ENCODE measurements at regions not wholly inside any gene's neighbourhood (a gene's known extent, or its start where the extent isn't known, plus 50 kb on each side); places are given as distances from the start of the nearest gene placed in this dataset.
"Not testable (repeated sequence)": the region's sequence is repeated elsewhere in the genome, so short reads cannot be mapped to it uniquely, and the experiment has no call there.

DNA sequence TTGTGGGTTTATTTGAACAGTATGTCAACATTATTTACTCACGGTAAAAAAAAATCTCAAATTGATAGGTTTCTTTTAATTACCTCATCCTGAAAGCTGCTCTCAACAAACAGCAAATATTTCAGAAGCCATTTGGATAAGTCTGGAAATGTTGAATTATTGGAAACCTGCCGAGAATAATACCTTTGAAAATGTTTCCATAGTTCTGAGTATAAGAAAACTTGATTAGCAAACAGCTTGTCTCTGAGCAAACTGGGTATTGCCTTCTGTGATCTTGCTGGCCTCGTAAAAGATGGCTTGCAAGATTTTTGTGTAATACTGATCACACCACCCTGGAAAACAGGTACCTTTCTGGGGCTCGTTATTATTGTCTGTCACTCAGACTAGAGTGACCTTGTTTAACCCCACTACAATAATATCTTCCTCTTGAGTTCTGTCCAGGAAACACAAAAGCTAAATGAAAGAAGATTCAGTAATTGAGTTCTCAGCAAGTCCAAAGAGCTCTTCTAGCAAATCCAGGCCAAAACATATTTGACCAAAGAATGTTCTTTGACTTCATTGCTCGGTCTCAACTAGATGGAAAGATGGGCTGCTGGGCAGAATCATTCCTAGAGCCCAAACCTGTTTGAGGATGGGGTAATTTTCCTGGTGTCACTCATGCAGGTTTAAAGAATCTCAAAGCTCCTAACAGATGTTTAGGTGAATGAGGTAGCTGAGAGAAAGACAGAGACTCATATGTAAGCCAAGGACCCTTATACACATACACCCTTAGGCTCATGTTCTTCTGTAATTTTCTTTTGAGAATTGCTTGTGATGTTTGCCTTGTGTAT is 255.6 kb upstream of the JADE1 start:
- DNase-seq: no peak
- intact Hi-C loops (cut with DNase I): no loop called here

- no peak for DNase-seq
- intact Hi-C loops (cut with DNase I): no loop called here
Measured at GRCh38 chr4:128552586-128552907, 257.0 kb upstream of the JADE1 start.

DNA sequence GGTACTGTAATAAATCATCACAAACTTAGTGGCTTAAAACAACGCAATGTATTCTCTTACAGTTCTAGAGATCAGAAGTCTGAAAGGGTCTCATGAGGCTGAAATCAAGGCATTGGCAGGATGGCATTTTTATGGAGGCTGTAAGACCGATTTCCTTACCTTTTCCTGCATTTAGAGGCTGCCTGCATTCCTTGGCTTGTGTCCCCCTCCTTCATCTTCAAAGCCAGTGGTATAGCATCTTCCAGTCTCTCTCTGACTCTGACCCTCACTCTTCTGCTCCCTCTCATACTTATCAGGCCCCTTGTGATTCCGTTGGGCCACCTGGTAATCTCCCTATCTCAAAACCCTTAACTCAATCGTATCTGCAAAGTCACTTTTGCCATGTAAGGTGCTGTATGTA is 258.2 kb upstream of the JADE1 start:
- no peak for DNase-seq
- intact Hi-C loops (cut with DNase I): no loop called here

DNA sequence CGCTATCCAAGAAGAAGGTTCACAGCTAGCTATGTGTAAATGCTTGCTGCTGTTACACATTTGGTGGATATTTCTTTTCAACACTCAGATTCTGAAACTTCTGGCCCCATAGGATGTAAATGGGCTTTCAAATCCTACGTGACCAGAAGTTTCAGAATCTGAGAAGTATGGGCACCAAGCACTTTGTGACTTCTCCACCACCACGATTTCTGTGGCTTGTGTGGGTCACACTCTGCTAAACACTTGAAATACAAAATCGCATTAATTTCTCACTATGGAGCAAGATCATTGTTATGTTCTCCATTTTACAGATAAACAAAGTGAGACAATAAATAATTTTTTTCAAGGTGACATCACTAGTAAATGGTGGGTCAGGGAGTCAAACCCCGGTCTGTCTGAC is 259.4 kb upstream of the JADE1 start:
- no peak for DNase-seq
- intact Hi-C loops (cut with DNase I): no loop called here

- intact Hi-C loops (cut with DNase I): no loop called here
- DNase-seq: no peak
Measured at GRCh38 chr4:128549636-128550035, 259.9 kb upstream of the JADE1 start.

DNA sequence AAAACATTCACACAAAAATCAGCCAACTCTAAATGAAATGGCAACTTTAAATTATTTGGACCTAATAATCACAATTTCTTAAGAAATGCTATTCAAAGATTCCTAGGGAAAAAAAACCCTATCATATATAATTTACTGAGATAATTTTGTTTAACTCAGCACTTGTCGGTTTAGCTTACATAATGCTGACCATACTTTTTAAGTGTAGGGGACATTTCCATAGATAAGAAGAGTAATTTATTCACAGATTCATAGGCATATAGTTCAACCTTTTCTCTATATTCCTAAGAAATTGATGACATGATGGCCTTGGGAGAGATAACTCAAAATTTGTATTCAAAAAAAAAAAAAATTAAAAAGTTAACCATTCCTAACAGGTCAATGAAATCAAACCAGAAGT is 260.8 kb upstream of the PGRMC2 start:
- no peak for DNase-seq
- intact Hi-C loops (cut with DNase I): no loop called here

GRCh38 chr4:128544272-128544671 is 256.7 kb upstream of the PGRMC2 start:
- DNase-seq: no peak
- intact Hi-C loops (cut with DNase I): no loop called here

DNA sequence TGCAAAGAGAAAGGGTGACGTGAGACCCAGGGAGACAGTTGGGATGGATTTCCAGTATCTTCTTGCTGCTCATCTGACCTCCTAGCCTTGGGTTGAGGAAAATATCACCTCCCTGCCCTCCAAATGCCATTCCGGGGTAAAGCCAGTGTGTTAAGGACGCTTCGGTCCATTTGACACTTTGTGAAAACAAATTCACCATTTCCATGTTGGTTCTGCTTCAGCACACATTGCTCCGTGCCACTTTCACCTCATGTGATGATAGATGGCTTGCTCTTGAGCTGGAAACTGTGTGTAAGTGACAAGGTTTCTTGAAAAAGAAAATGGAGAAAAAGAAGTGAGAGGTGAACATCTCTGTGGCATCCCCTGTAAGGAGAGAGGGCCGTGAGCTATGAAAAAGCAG is 256.1 kb upstream of the PGRMC2 start:
- intact Hi-C loops (cut with DNase I): no loop called here
- no peak for DNase-seq

GRCh38 chr4:128542047-128542446 is 254.4 kb upstream of the PGRMC2 start:
- no peak for DNase-seq
- intact Hi-C loops (cut with DNase I): no loop called here

DNA sequence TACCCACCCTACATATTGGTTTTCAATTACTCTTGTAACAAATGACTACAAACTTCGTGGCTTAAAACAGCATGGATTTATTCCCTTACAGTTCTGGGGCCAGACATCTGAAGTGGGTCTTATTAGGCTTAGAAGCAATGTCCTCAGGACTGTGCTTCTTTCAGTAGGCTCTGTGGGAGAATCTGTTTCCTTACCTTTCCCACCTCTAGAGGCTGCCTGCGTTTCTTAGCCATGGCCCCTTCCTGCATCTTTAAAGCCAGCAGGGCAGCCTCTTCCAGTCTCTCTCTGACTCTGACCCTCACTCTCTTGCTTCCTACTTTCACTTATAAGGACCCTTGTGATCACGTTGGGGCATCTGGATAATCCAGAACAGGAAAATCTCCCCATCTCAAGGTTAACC is 252.5 kb upstream of the PGRMC2 start:
- intact Hi-C loops (cut with DNase I): no loop called here

DNA sequence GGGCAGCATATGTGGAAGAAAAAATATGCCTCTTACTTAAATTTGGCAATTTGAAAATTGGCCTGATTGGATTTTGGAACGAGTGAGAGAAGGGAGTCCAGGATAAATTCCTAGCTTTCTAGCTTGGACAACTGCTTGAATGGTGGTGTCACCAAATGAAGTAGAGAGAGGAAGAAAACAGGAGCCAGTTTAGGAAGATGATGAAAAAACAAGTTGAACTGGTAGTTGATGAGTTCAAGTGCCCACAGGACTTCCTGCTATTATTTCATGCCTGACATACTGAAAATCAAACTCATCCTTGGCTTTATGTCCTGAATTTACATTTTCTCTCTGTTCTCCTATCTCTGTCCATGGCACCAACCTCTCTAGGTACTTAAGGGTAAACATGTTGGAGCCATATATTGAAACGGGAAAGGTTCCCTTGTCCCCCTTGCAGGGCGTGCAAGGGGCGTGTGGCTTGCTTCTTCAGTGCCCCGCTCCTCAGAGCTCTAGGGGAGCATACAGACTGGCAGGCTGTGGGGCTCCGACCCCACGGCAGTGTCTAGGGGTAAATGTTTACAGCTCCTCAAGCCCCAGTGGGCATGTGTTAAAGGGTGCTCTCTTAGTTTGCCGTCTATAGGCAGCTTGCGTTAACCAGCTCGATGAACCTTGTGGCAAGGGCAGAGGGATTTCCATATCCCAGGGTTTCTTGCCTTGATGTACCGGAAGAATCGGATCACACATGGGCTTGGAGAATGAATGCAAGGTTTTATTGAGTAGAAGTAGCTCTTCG is 250.7 kb upstream of the PGRMC2 start:
- DNase-seq: no peak
- intact Hi-C loops (cut with DNase I): no loop called here

More for the DNA sequence above, 252.5 kb upstream of the PGRMC2 start:
- no peak for DNase-seq

- DNase-seq: no peak
- intact Hi-C loops (cut with DNase I): no loop called here
Measured at GRCh38 chr4:128536746-128537145, 249.1 kb upstream of the PGRMC2 start.

- intact Hi-C loops (cut with DNase I); DNase-seq: not testable (repeated sequence)
Measured at GRCh38 chr4:128535510-128535909, 247.9 kb upstream of the PGRMC2 start.

DNA sequence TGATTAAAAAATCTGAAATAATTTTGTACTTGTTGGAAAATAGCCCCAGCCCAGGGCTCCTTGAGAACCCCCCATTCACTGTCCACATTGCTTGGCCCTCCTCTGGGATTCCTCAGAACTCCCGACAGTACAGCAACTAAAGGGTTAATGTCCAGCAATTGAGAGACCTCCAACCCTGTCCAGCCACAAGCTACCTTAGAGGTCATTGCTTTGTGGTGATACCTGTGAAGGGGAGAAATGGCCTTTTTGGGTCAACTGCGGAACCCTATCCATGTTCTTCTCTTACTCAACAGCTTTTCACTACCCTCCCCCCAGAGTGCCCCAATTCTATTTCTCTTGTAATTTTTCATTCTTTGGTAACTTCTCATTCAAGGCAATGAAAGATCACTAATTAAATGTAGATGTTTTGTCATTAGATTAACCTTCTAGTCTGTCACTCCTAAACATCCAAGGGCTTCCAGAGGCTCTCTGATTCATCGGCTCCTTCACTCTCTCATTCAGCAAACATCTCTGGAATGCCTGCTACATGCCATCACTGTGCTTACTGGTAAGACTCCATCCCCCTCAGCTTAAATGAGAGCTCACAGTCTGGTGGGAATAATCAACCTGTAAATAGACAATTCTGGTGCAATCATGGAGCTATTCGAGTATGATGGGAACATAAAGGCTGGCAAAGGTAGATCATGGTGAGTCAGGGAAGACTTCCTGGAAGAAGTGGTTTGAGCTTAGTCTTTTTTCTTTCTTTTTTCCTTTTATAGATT is 241.4 kb upstream of the PGRMC2 start:
- intact Hi-C loops (cut with DNase I): no loop called here
- no peak for DNase-seq

DNA sequence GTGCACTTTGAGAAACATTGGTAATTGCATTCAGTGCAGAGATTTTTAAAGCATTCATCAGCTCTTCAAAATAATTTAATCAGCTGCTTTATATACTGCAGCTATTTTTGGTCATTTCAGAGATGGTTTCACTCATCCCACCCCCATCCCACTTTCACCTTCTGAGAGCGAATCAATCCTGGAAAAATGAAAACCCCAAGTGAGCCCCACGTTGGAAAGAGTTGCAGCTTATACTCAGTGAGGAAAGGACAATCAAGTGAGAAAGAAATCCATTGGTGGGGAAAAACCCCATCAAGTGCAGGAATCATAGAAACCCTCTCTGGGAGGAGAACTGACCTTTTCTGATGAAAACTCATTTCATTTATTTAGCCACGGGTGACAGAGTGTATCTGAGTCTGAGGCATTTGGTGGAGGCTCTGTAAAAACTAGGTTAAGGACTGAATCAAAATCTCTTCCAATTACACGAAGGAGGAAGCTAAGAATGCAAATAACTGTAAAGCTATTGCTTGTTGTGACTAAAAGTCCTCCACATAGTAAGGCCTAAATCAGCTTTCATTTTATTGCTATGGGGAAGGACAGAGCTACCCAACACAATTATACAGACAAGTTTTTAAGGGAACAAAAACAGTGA is 240.4 kb upstream of the PGRMC2 start:
- intact Hi-C loops (cut with DNase I): no loop called here
- no peak for DNase-seq

GRCh38 chr4:128527351-128527750 is 239.7 kb upstream of the PGRMC2 start:
- DNase-seq: no peak
- intact Hi-C loops (cut with DNase I): no loop called here

DNA sequence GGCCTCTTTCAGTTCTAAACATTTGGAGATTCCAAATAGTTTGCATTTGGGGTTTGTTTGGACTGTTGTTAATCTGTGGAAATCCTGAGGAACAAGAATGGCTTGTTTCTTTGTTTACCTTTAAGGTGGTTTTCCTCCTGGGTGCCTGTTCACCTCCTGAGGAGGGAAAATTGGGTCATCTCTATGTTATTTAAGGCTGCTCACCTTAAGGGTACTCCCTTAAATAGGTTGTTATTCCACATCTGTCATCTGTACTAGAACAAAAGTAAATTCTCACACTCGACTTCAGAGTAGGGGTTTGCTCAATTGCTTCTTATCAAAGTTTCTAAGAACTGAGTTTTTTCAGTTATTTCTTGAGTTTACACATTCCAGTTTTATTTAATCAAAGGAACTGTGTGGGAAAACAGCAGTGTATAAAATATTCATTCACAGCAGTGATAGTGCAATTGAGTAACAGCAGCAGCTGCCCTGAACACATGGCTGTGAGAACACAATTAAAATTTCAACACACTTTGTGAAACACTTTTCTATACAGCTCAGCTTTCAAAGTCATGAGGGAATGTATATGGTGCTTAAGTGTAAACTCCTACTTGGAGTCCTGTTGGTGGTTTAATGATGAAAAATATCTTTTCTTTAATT is 238.5 kb upstream of the PGRMC2 start:
- DNase-seq: no peak
- intact Hi-C loops (cut with DNase I): no loop called here

DNA sequence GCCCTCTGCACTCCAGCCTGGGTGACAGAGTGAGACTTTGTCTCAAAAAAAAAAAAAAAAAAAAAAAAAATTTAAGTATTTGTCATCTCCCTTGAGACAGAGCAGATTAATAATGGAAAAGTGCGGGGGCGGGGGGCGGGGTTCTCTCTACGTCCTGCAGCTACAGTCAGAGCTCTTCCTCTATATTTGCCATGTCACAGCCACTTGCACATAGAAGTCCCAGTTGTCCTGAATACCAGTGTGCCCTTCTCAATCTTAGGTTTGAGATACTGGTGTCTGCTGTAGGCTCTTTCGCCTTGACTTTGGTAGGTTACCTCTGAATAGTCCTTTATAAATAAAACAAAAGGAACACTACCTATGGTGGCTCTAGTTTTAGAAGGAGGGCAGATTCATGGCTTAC is 237.8 kb upstream of the PGRMC2 start:
- intact Hi-C loops (cut with DNase I): no loop called here
- DNase-seq: no peak

- intact Hi-C loops (cut with DNase I): no loop called here
- no peak for DNase-seq
Measured at GRCh38 chr4:128524311-128524710, 236.7 kb upstream of the PGRMC2 start.

All from head of caudate nucleus (tissue), 42 donors.